ENCODE measurements at regions not wholly inside any gene's neighbourhood (a gene's known extent, or its start where the extent isn't known, plus 50 kb on each side); places are given as distances from the start of the nearest gene placed in this dataset.
"Not testable (repeated sequence)": the region's sequence is repeated elsewhere in the genome, so short reads cannot be mapped to it uniquely, and the experiment has no call there.

DNA sequence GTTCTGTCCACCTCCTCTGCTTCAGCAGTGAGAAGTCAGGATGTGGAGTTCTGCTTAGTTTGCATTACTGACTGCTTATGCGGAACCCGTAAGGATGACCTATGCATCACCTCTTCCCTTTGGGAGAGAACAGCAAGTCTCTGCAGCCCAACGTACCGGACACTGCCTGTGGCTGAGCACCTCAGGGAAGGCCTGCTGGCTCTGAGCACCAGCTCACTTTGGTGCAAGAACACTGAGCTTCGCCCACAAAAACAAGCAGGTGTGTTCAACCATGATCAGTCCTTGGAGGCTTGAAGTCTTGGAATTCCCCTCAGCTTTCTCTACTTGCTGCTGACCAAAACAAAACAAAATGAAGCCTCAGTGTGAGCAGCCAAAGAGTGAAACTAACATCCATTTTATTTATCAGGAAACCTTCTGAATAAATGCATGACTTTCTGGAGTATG lies 52.7 kb upstream of the NCK2 start:
- DNase-seq (ENCODE audit: low spot score) = no peak

DNA sequence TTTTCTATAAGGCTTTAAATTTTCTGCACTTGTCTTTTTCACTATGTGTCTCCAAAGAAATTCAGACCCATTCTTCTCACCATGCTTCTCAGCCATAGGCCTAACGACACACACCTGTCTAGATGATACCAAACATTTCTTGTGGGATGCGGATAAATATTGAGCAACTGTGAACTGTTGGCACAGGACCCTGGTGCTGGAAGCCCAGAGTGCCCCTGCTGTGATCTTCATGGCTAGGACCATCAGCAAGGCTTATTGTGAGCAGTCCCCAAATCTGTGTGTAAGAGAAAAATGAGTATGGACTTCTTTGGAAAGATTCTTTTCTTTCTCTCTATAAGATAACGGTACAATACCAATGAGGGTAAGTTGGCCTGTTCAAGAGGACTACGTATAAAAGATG lies 54.1 kb upstream of the NCK2 start:
- DNase-seq (ENCODE audit: low spot score) = no peak

DNA sequence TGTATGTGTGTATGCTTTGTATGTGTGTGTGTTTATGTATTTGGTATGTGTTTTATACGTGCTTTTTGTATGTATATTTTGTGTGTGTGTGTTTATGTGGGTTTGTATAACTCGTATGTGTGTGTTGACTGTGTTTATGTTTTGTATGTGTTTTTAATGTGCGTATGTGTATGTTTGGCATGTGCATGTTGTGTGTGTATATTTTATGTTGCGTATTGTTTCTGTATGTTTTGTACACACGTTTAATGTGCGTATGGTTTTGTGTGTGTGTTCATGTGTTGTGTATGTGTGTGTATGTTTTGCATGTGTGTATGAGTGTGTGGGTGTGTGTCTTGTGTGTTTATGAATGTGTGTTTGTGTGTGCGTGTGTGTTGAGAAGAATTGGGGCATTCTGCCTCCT lies 55.2 kb upstream of the NCK2 start:
- DNase-seq (ENCODE audit: low spot score) = no peak

DNA sequence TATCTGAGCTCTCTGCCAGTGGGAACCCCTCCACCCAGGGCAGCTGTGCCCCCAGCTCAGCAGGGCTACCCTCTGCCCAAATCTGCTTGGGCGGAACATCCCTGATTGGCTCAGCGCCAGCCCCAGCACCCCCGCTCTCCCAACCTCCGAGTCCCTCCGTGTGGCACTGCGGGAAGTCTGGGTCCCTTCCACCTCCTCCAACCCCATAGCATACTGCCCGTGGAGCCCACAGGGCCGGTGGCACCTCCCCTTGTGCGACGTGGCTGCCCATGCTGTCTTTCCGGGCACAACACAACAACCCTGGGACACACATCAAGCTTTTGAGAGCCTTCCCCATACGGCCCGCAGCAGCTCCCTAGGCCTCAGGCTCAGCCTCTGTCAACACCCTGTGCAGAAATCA lies 55.8 kb upstream of the NCK2 start:
- no peak for DNase-seq (ENCODE audit: low spot score)

DNA sequence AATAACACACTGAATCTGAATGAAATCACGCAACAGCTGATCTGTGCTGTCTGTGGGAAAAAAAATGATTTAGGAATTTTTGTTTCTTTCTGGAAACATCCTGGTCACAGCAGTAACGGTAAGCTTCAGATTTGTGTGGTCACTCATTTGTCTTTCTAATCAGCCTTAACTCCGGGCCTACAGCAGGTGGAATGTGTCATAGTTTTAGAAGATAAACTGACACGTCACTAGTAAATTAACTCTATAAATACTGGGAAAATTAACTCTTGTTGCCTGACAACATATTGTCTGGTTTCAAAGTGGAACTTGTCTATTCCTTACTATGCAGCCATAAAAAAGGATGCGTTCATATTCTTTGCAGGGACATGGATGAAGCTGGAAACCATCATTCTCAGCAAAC lies 58.1 kb upstream of the NCK2 start:
- DNase-seq (ENCODE audit: low spot score) = no peak

DNA sequence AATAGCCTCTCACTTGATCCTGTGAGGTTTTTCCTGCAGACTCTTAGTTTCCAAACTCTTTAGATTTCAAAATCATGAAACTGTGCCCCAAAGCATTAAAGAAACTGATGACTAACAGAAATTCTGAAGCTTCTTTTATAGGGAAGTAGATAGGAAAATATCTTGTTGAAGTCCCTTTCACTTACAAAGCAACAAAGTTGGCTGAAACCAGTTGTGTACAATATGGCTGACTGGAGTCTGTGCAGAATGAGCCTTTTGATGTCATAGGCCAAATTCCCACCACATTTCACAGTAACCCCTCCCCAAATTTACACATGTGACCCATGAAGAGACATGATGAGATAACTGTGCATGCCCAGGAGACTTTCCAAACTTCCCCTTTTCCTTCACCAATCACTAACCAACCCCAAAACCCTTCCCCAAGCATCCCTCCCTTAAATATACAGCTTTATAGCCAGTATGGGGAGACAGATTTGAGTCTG lies 61.7 kb upstream of the NCK2 start:
- no peak for DNase-seq (ENCODE audit: low spot score)

DNA sequence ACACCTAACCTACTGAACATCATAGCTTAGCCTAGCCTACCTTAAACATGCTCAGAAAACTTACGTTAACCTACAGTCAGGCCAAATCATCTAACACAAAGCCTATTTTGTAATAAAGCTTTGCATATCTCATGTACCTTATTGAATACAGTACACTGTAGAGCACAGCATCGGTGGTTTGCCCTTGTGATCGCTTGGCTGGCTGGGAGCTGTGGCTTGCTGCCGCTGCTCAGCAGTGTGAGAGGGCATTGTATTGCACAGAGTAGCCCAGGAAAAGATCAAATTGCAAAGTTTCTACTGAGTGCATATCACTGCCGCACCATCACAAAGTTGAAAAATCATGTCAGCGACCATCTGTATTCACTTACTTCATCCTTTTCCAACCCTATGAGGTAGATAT lies 62.3 kb upstream of the NCK2 start:
- DNase-seq (ENCODE audit: low spot score) = no peak

DNA sequence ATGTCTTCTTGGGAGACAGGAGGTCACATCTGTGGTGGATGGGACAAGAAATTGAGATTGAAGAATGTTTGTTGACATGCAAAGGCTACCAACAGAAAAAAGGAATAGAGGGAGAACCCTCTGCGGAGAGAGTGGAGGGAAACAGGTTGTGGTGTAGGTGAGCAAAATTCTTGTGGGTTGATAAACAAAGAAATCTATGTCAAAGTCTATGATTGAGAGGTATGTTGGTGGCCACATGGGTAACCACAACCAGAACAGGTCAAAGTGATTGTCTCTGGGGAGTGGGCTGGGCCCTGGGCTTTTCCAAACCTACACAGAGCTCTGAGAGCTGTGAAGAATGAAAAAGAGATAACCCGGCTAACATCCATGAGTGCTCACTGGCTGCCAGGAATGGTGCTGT lies 62.8 kb upstream of the NCK2 start:
- DNase-seq (ENCODE audit: low spot score) = no peak

DNA sequence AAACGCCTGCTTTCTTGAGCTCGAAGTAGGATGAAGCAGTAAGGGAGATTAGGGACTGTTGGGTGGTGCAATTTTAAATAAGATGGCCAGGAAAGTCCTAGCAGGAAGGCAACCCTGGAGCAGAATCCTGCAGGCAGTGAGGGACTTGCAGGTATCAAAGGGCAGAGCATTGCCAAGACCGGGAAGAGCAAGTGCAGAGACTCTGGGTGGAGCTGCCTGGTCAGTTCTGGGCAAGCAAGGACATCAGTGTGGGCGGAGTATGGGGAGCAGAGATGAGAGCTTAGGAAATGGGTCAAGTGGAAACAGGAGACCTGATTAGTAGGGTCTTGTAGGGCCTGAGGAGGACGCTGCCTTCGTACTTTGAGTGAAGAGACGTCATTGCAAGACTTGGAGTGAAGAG lies 64.4 kb upstream of the NCK2 start:
- no peak for DNase-seq (ENCODE audit: low spot score)

DNA sequence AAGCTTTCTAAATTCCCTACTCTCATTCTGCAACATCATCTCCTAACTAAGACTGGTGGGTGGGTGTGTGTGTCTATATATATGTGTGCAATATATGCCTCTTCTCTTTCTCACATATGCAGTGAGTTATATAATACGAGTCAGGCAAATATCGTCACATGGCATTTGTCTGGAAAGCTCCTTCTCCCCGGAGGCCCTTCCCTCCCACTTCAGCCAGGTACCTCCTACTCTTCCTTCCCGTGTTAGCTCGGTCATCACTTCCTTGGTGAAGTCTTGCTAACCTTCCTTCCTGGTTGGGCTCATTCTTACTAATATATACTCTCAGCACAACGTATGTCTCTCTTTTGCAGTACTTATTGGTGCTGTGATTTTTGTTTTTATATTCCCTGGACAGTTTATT lies 66.4 kb upstream of the NCK2 start:
- no peak for DNase-seq (ENCODE audit: low spot score)

DNA sequence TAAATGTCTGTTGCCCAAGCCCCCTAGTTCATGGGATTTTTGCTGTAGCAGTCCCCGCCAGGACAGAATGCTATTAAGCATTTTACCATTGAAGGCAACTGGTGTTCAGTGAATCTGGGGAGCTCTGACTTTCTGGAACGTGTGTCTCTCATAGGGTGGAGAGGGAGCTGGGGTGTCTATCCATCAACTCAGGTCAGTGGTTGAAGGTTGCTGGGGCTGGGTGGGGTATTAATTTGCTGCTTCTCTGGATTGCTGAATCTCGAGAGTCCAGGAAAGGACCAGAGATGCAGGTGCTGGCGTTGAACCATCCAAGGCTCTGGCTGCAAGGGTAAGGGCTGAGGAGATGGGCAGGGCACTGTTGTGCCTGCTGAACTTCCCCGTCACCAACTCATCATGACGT lies 66.8 kb upstream of the NCK2 start:
- no peak for DNase-seq (ENCODE audit: low spot score)

DNA sequence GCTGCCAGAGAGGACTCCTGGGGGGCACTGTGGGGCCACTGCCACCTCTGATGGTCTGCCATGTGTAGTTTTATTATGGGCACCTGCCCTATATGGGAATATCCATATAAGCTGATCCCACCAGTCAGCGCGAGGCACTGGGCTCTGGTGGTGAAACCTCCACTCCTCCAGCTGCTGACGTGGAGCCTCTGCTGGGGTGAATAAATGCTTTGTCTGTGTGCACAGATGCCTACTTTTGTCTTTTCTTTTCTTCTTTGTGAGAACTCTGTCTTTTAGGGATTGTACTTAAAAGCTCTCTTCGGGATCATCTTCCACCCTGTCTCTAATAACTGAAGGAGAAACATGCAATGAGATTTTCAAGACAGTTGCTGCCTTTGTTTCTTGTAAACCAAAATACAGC lies 68.9 kb upstream of the NCK2 start:
- DNase-seq (ENCODE audit: low spot score) = no peak

DNA sequence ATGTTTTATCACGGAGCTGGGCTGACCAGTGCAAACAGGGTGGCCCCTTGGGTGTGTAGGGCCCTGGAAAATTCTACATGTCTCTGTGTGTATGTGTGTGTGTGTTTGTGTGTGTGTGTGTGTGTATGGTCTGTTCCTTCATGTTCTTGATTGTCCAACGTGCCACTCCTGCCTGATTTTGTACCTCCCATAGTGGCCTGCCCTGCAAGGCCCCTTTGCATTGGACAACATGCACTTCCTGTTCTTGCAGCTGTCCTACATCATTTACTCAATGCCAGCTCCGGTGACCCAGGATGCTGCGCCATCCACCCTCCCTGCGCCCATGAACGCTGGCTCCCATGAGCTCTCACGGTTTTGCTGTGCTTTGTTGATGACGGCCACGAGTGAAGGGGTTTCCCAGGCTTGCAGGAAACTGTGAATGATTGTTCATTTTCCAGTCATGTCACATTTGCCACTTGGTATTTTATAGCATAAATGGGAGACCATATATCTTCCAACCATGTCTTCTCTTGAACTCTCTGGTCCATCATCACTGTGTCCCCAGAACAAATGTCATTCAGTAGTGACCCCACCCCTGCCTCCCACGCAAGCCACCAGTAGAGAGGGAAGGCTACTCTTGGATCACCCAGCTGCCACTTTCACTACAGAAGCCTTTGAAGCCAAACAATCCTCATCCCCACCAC lies 69.7 kb upstream of the NCK2 start:
- DNase-seq (ENCODE audit: low spot score) = no peak

DNA sequence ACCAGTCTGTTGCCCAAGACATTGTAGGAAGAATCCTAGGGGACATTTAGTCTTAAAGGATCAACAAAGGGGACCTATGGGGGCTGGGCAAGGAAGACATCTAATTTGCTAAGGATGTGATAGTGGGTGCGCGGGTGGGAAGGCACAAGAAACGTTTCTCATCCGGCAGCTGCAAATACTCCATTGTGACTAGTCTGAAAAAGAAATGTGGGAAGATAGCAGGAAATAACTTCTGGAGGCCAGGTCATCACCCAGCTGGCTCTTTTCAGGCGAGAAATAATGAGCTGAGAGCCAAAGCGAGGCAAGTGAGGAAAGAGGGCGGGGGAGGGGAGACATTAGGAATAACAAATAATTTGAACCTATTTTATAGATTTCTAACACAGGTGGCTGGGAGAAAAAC lies 70.3 kb upstream of the NCK2 start:
- no peak for DNase-seq (ENCODE audit: low spot score)

DNA sequence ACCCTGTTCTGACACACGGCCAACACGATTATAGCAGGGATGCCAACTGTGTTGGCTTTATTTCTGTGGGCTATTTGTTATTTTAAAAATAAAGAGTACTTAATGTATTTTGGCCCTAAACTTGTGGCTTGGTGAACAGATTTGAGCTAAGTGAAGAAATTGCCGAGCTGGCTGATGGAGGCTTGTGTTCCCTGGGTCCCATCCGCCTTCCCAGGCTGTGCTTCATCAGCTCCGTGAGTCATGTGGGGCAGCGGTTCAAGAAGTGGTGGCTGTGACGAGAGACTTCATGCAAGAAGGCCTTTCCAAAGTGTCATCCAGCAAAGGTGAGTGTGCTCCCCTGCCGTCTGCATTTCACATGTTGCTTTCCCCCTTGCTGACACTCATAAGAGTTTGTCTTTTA lies 73.6 kb upstream of the NCK2 start:
- DNase-seq (ENCODE audit: low spot score) = no peak

DNA sequence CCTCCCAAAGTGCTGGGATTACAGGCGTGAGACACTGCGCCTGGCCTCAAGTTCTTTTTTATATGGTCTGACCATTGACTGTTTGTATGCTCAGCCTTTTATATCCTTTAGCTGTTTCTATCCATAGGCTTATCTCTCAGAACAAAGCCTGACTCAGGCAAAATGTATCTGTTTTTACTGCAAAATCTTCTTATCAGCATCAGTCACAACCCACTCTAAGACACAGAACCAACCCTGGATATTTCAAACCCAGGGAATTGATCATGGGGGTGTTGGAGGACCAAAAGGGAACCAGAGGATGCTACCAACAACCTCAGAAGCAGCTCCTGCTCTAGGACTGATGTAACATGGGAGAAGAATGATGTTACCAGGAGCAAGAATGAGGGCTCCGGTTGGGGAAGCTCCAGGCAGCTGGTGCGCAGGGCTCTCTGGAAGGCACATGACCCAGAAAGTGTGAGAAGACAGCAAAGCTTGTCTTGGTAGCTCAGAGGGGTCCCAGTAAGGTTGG lies 75.3 kb upstream of the NCK2 start:
- DNase-seq (ENCODE audit: low spot score) = no peak

DNA sequence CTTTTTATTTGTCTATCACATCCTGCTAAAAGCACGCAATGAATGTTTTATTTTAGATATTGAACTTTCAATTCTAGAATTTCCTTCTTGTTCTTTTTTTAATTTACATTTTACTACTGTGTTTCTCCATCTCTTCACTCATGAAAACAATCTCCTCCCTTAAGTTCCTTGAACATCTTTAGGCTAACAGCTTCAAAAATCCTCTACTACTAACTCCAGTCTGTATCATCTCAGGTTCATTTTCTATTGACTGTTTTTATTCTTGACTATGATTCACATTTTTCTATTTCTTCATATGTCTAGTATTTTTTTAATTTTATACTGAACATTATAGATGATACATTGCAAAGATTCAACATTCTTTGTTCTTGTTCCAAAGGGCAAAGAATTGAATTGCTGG lies 79.2 kb upstream of the NCK2 start:
- DNase-seq (ENCODE audit: low spot score) = no peak

DNA sequence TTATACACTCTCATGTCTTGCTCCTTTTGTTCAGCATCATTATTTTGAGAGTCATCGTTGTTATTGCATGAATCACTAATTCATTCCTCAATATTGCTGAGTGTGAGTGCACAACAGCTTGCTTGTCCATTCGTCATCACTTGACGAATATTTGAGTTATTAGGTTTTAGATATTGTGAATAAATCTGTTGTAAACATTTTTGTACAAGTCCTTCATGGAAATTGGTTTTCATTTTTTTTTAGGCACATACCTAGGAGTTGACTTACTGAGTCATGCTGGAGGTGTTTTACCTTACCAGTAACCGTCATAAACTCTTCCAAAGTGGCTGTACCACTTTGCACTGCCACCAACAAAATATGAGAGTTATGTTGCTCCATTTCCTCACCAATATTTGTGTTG lies 84.2 kb upstream of the NCK2 start:
- no peak for DNase-seq (ENCODE audit: low spot score)

DNA sequence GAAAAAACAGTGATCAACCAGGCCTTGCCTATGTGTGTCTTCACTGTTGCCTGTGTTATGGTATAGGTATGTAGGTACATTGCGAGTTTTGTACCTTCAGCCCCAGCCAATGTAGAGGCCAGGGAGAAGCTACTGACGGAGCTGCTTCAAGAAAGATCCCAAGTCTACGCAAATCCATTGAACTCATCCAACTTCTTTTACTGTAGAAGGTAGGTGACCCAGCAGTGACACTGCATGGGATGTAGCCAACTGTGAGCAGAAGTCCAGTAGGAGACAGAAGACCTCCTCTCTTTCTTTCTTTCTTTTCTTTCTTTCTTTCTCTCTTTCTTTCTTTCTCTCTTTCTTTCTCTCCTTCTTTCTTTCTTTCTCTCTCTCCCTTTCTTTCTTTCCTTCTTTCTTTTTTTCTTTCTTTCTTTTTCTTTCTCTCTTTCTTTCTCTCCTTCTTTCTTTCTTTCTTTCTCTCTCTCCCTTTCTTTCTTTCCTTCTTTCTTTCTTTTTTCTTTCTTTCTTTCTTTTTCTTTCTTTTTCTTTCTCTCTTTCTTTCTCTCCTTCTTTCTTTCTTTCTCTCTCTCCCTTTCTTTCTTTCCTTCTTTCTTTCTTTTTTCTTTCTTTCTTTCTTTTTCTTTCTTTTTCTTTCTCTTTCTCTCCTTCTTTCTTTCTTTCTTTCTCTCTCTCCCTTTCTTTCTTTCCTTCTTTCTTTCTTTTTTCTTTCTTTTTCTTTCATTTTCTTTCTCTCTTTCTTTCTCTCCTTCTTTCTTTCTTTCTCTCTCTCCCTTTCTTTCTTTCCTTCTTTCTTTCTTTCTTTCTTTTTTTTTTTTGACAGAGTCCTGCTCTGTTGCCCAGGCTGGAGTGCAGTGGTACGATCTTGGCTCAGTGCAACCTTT lies 88.7 kb upstream of the NCK2 start:
- not testable (repeated sequence) for DNase-seq (ENCODE audit: low spot score)

DNA sequence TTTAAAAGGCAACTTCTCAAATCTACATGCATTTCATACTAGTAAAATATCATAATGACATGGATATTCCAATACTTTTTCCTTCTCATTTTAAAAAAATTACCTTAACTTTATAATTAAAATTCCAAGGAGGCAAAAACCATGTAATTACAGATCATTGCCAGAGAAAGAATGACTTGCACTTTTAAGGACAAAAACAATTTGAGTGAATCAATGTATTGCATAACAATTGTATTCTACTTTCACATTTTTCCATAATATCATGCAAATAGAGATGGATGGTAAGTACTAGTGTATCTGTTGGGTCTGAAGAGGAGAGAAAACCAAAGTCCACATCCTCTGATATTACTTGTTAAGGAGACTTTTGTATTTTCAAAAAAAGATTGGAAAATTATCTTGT lies 89.5 kb upstream of the NCK2 start:
- no peak for DNase-seq (ENCODE audit: low spot score)

DNA sequence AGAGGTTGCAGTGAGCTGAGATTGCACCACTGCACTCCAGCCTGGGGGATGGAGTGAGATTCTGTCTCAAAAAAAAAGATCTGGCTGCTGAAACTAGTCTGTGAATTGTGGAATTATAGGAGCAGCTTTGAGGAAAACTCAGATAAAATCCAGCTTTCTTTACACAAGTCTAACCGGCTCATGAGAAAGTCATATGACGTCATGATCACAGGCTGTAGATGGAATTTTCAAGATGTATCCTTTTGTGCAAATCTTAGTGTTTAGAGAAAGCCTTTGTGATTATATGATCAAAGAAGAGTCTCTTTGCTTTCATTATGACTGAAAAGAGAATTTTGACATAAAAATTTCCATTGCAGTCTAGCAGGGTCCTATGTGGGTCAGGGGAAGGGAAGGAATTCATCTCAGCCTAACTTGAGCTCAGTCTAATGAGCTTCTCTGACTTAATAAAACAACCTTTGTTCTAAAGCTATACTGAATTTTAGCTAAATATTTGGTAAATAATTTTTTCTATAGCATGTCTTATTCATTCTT lies 90.2 kb upstream of the NCK2 start:
- DNase-seq (ENCODE audit: low spot score) = no peak

DNA sequence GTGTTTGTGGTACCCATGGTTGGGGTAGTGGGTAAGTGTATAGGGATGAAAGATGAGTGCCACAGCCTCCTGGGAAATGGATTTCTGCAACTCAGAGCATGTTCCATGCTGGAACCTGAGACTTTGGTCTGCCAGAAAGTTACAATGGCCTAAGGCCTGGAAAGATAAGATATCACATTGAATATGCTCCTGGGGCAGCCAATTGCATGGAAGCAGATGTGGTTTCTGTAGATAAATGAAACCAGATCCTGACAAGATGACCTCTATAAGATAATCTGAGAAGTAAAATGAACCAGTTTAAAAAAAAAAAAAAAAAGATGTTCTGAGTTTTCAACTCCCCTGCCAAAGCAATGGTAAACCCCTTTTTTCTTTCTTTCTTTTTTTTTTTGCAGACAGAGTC lies 91.4 kb upstream of the NCK2 start:
- no peak for DNase-seq (ENCODE audit: low spot score)
